B cell (primary cell): ENCODE measurements at regions not wholly inside any gene's neighbourhood (a gene's known extent, or its start where the extent isn't known, plus 50 kb on each side); places are given as distances from the start of the nearest gene placed in this dataset.

Experiments
- ATAC-seq: fragments of 200-7000 bp; cut with Tn5 transposase; one replicate; pipeline ENCODE4 v1.10.0; 2021; ENCODE audit warnings: low read depth, mild to moderate bottlenecking, moderate number of reproducible peaks, moderate library complexity
- CTCF ChIA-PET: fragments of 350-600 bp; sonication (Branson Sonifier 250); formaldehyde crosslinking; loops from one replicate; lab custom pipeline; 2021; ENCODE audit warnings: antibody characterized with exemption, inconsistent platforms; lab: Charles Lee
- POLR2A ChIA-PET: fragments of 350-600 bp; sonication (Branson Sonifier 250); formaldehyde crosslinking; loops from one replicate; lab custom pipeline; 2021; ENCODE audit warnings: antibody characterized with exemption; lab: Charles Lee
- DNase-seq: peaks from one replicate; pipeline ENCODE4 v3.0.0; 2013
- H2AFZ ChIP-seq: 2 replicates; pipeline ENCODE4 v1.6.1; 2012; ENCODE audit warnings: mild to moderate bottlenecking, low read depth, low read length; ENCODE audit not compliant: insufficient read depth, poor library complexity, severe bottlenecking
- H3K27ac ChIP-seq, 2 donors: 1 replicate in 1 of 2; 2 replicates in 1 of 2; pipeline ENCODE4 v1.5.1; 2012 to 2013; ENCODE audit warnings: low read length in 2 of 2, mild to moderate bottlenecking in 2 of 2, moderate library complexity in 1 of 2
- H3K27me3 ChIP-seq, 4 experiments: fragments of 200-600 bp in 1 of 4; sonication (generic) in 1 of 4; replicated peaks in 1 of 4; 1 replicate in 2 of 4; 2 replicates in 2 of 4; pipeline versions ENCODE4 v1.6.1 to v1.7.0; 2013 to 2016; ENCODE audit warnings: low read length in 3 of 4, mild to moderate bottlenecking in 2 of 4, mixed read lengths in 1 of 4, moderate library complexity in 1 of 4; ENCODE audit not compliant: insufficient read depth in 4 of 4, control insufficient read depth in 3 of 4; ENCODE audit errors: control extremely low read depth in 1 of 4
- H3K36me3 ChIP-seq, 2 experiments: replicated peaks in 1 of 2; 1 replicate in 1 of 2; 2 replicates in 1 of 2; pipeline versions ENCODE4 v1.6.1 to v1.7.1; 2013; ENCODE audit warnings: low read length in 1 of 2; ENCODE audit not compliant: insufficient read depth in 2 of 2, control insufficient read depth in 1 of 2; ENCODE audit errors: control extremely low read depth in 1 of 2, extremely low read depth in 1 of 2
- H3K4me1 ChIP-seq, 2 donors: fragments of 200-600 bp in 1 of 2; sonication (generic) in 1 of 2; 1 replicate in 1 of 2; 2 replicates in 1 of 2; pipeline versions ENCODE4 v1.5.1 to v1.6.1; 2013 to 2017; ENCODE audit warnings: low read length in 2 of 2; ENCODE audit not compliant: control insufficient read depth in 2 of 2, insufficient read depth in 2 of 2
- H3K4me2 ChIP-seq: replicated peaks from 2 replicates; pipeline ENCODE3; 2012; ENCODE audit warnings: mild to moderate bottlenecking, low read depth, low read length; ENCODE audit not compliant: poor library complexity, severe bottlenecking
- H3K4me3 ChIP-seq, 5 experiments: fragments of 200-600 bp in 1 of 5; sonication (generic) in 1 of 5; 1 replicate in 3 of 5; 2 replicates in 2 of 5; pipeline versions ENCODE4 v1.5.1 to v1.7.0; 2011 to 2016; ENCODE audit warnings: low read length in 4 of 5, mild to moderate bottlenecking in 4 of 5, low read depth in 2 of 5, control low read depth in 1 of 5, moderate library complexity in 1 of 5; ENCODE audit not compliant: insufficient read depth in 1 of 5; ENCODE audit errors: control extremely low read depth in 1 of 5, extremely low read depth in 1 of 5
- H3K79me2 ChIP-seq: fragments of 200-600 bp; sonication (generic); one replicate; pipeline ENCODE4 v1.6.0; 2016; ENCODE audit warnings: low read length; ENCODE audit not compliant: control insufficient read depth, insufficient read depth
- H3K9ac ChIP-seq: fragments of 200-600 bp; sonication (generic); 2 replicates; pipeline ENCODE4 v1.6.1; 2017; ENCODE audit warnings: mild to moderate bottlenecking, low read length, moderate library complexity
- H3K9me3 ChIP-seq, 3 donors: one replicate each; pipeline versions ENCODE4 v1.6.1 to v1.7.1; 2013; ENCODE audit warnings: low read length in 2 of 3; ENCODE audit not compliant: control insufficient read depth in 2 of 3, insufficient read depth in 1 of 3; ENCODE audit errors: control extremely low read depth in 1 of 3
- H4K20me1 ChIP-seq: 2 replicates; pipeline ENCODE4 v1.6.0; 2012; ENCODE audit warnings: mild to moderate bottlenecking, low read length; ENCODE audit not compliant: insufficient read depth, control insufficient read depth, poor library complexity, severe bottlenecking
- H3K27ac Mint-ChIP-seq: one replicate; pipeline ENCODE4 v1.8.0; 2021; ENCODE audit warnings: mixed read lengths
- H3K27me3 Mint-ChIP-seq: one replicate; pipeline ENCODE4 v1.8.0; 2021; ENCODE audit warnings: mixed read lengths
- H3K4me1 Mint-ChIP-seq: one replicate; pipeline ENCODE4 v1.8.0; 2021; ENCODE audit warnings: mixed read lengths
- H3K4me3 Mint-ChIP-seq: one replicate; pipeline ENCODE4 v1.8.0; 2021; ENCODE audit warnings: mixed read lengths
- H3K9me3 Mint-ChIP-seq: one replicate; pipeline ENCODE4 v1.8.0; 2022; ENCODE audit warnings: mixed read lengths; ENCODE audit not compliant: insufficient read depth
- CTCF ChIP-seq: fragments of 200-600 bp; IDR thresholded peaks from one replicate; pipeline ENCODE4 v1.8.0; 2022; ENCODE audit warnings: antibody characterized with exemption, mild to moderate bottlenecking
- EZH2 ChIP-seq: IDR thresholded peaks from 2 replicates; pipeline ENCODE4 v1.6.1; 2012; ENCODE audit warnings: borderline replicate concordance, low read depth, mild to moderate bottlenecking, moderate library complexity, low read length; ENCODE audit not compliant: insufficient read depth, poor library complexity, severe bottlenecking
- WGBS: methylation state at CpG from one replicate; pipeline ENCODE4 v1.1.5; 2013; ENCODE audit warnings: missing lambda C conversion rate; ENCODE audit not compliant: insufficient coverage; 5-methylcytosine and 5-hydroxymethylcytosine counted together
- intact Hi-C: fragments of 100-400 bp; cut with micrococcal nuclease; formaldehyde crosslinking; loops from one replicate; pipeline ENCODE4 v1.10.0; 2022

- Histone ChIP-seq H3K9ac (no peak overlapping the region), H3K79me2 (no peaks in the 10 kb centered on the region), H3K4me2 (no peak overlapping the region), H3K9me3 (no peaks in the 10 kb centered on the region), H2AFZ (no peak overlapping the region), H3K4me1 (no peaks in the 10 kb centered on the region), H3K36me3 (no peaks in the 10 kb centered on the region), H3K27ac (no peak overlapping the region), H3K4me3 (no peak overlapping the region), H3K27me3 (no peaks in the 10 kb centered on the region), H4K20me1 (no peaks in the 10 kb centered on the region)
- peaks cover 3% of the 10 kb centered on the region for H3K9me3 Mint-ChIP-seq
- peaks cover 3% of the 10 kb centered on the region for H3K27me3 Mint-ChIP-seq
- 100% methylated on average over 1 of the region's 4 CpGs for WGBS
- TF ChIP-seq EZH2 (no peak), CTCF (no peak)
- intact Hi-C loops = no loop called here
- H3K27ac Mint-ChIP-seq = no peak overlapping the region
- ChIA-PET POLR2A (no interaction called here), CTCF (no interaction called here)
- DNase-seq (no peak), ATAC-seq (no peak)
- no peak overlapping the region for H3K4me3 Mint-ChIP-seq
- no peaks in the 10 kb centered on the region for H3K4me1 Mint-ChIP-seq
Observed at GRCh38 chr18:61743775-61744531, 148.9 kb downstream of the RNF152 start.

- Mint-ChIP-seq H3K4me3 (no peak overlapping the region), H3K27ac (no peak overlapping the region), H3K27me3 (peaks cover 3% of the 10 kb centered on the region), H3K4me1 (no peaks in the 10 kb centered on the region), H3K9me3 (peaks cover 3% of the 10 kb centered on the region)
- Histone ChIP-seq H3K4me1 (no peaks in the 10 kb centered on the region), H3K9me3 (no peaks in the 10 kb centered on the region), H4K20me1 (no peaks in the 10 kb centered on the region), H3K9ac (no peak overlapping the region), H3K4me2 (no peak overlapping the region), H3K27ac (no peak overlapping the region), H3K27me3 (no peaks in the 10 kb centered on the region), H2AFZ (no peak overlapping the region), H3K36me3 (no peaks in the 10 kb centered on the region), H3K4me3 (no peak overlapping the region), H3K79me2 (no peaks in the 10 kb centered on the region)
- POLR2A ChIA-PET = no interaction called here
- 74% methylated on average over 7 of the region's 8 CpGs for WGBS
- TF ChIP-seq CTCF = no peak
- no peak for TF ChIP-seq EZH2
- no peak for DNase-seq
- CTCF ChIA-PET = no interaction called here
- no peak for ATAC-seq
- intact Hi-C loops = no loop called here
Observed at GRCh38 chr18:61742565-61743429, 150.0 kb downstream of the RNF152 start.
